ENCODE measurements at regions not wholly inside any gene's neighbourhood (a gene's known extent, or its start where the extent isn't known, plus 50 kb on each side); places are given as distances from the start of the nearest gene placed in this dataset.
"Not testable (repeated sequence)": the region's sequence is repeated elsewhere in the genome, so short reads cannot be mapped to it uniquely, and the experiment has no call there.

DNA sequence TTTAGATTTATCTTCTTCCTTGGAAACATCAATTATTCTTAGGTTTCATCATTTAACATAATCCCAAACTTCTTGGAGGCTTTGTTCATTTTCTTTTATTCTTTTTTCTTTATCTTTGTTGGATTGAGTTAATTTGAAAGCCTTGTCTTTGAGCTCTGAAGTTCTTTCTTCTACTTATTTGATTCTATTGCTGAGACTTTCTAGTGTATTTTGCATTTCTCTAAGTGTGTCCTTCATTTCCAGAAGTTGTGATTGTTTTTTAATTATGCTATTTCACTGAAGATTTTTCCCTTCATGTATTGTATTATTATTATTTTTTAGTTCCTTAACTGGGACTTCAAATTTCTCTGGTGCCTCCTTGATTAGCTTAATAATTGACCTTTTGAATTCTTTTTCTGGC lies 103.1 kb upstream of the SGIP1 start:
- TF ChIP-seq, protein P1, sequence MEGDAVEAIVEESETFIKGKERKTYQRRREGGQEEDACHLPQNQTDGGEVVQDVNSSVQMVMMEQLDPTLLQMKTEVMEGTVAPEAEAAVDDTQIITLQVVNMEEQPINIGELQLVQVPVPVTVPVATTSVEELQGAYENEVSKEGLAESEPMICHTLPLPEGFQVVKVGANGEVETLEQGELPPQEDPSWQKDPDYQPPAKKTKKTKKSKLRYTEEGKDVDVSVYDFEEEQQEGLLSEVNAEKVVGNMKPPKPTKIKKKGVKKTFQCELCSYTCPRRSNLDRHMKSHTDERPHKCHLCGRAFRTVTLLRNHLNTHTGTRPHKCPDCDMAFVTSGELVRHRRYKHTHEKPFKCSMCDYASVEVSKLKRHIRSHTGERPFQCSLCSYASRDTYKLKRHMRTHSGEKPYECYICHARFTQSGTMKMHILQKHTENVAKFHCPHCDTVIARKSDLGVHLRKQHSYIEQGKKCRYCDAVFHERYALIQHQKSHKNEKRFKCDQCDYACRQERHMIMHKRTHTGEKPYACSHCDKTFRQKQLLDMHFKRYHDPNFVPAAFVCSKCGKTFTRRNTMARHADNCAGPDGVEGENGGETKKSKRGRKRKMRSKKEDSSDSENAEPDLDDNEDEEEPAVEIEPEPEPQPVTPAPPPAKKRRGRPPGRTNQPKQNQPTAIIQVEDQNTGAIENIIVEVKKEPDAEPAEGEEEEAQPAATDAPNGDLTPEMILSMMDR (conservative IDR thresholded peaks at IDR 0.05), result not testable (repeated sequence)
- not testable (repeated sequence) for TF ChIP-seq EZH2 (IDR thresholded peaks at IDR 0.05; ENCODE audit: low read depth)

All from PC-9 (cell line).